ENCODE measurements at regions not wholly inside any gene's neighbourhood (a gene's known extent, or its start where the extent isn't known, plus 50 kb on each side); places are given as distances from the start of the nearest gene placed in this dataset.

GRCh38 chr4:14792702-14793227 is 209.5 kb upstream of the CPEB2 start:
- peaks cover 10% of the 10 kb centered on the region for H3K9me3 Mint-ChIP-seq
- H3K27ac Mint-ChIP-seq (ENCODE audit: low read depth) = no peak overlapping the region
- no peaks in the 10 kb centered on the region for H3K36me3 Mint-ChIP-seq (ENCODE audit: insufficient read depth)
- H3K4me3 Mint-ChIP-seq = no peak overlapping the region
- ATAC-seq (replicated peaks; ENCODE audit: extremely low read depth, poor library complexity, severe bottlenecking) (no peak), DNase-seq (ENCODE audit: low spot score in 2 of 2) (no peak)
- H3K4me1 Mint-ChIP-seq = no peaks in the 10 kb centered on the region
- H3K27me3 Mint-ChIP-seq = peaks cover 39% of the 10 kb centered on the region

DNA sequence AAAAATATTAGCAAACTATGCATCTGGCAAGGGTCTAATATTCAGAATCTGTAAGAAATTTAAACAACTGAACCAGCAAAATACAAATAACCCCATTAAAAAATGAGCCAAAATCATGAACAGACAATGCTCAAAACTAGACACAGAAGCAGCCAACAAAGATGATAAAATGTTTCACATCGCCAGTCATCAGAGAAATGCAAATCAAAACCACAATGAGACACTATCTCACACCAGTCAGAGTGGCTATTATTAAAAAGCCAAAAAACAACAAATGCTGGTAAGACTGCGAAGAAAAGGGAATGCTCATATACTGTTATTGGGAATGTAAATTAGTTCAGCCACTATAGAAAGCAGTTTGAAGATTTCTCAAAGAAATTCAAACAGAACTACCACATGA is 201.3 kb upstream of the CPEB2 start:
- H3K27ac Mint-ChIP-seq (ENCODE audit: low read depth) = no peak overlapping the region
- no peak overlapping the region for H3K4me3 Mint-ChIP-seq
- DNase-seq (ENCODE audit: low spot score in 2 of 2) = no peak
- peaks cover 11% of the 10 kb centered on the region for H3K9me3 Mint-ChIP-seq
- no peaks in the 10 kb centered on the region for H3K4me1 Mint-ChIP-seq
- H3K36me3 Mint-ChIP-seq (ENCODE audit: insufficient read depth) = no peaks in the 10 kb centered on the region
- no peak for ATAC-seq (replicated peaks; ENCODE audit: extremely low read depth, poor library complexity, severe bottlenecking)
- H3K27me3 Mint-ChIP-seq = peaks cover 29% of the 10 kb centered on the region

DNA sequence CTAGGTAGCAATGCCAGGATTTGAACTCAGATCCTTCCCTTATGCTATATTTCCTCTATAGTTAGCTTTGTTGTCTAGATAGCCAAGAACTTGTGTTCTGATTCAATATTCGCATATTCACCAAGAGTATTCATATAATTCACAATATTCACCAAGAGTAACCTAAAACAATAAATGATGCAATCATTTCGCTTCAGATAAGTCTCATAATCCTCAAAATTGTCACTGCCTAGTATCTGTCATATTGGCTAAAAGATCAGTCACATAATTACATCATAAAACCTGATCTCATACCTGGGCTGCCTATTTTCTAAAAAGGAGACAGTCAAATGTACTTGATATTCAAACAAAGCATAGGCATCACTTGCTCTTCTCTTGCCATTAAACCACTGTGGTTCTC is 199.7 kb upstream of the CPEB2 start:
- Mint-ChIP-seq H3K4me3 (no peak overlapping the region), H3K27ac (ENCODE audit: low read depth) (no peak overlapping the region), H3K4me1 (no peaks in the 10 kb centered on the region), H3K9me3 (peaks cover 6% of the 10 kb centered on the region), H3K27me3 (peaks cover 29% of the 10 kb centered on the region), H3K36me3 (ENCODE audit: insufficient read depth) (no peaks in the 10 kb centered on the region)
- ATAC-seq (replicated peaks; ENCODE audit: extremely low read depth, poor library complexity, severe bottlenecking) (no peak), DNase-seq (ENCODE audit: low spot score in 2 of 2) (no peak)

DNA sequence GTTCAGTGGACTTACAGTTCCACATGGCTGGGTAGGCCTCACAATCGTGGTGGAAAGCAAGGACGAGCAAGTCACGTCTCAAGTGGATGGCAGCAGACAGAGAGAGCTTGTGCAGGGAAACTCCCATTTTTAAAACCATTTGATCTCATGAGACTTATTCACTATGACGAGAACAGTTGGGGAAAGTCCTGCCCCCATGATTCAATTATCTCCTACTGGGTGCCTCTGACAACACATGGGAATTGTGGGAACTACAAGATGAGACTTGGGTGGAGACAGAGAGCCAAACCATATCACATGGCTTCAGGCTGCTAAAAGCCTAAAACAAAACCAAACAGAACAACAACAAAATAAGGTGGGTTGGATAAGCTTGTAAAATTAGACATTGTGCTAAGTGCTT is 194.4 kb upstream of the CPEB2 start:
- no peak for DNase-seq (ENCODE audit: low spot score in 2 of 2)
- H3K9me3 Mint-ChIP-seq = no peaks in the 10 kb centered on the region
- no peak overlapping the region for H3K4me3 Mint-ChIP-seq
- H3K27me3 Mint-ChIP-seq = peaks cover 28% of the 10 kb centered on the region
- no peaks in the 10 kb centered on the region for H3K4me1 Mint-ChIP-seq
- no peaks in the 10 kb centered on the region for H3K36me3 Mint-ChIP-seq (ENCODE audit: insufficient read depth)
- ATAC-seq (replicated peaks; ENCODE audit: extremely low read depth, poor library complexity, severe bottlenecking) = no peak
- H3K27ac Mint-ChIP-seq (ENCODE audit: low read depth) = no peak overlapping the region

DNA sequence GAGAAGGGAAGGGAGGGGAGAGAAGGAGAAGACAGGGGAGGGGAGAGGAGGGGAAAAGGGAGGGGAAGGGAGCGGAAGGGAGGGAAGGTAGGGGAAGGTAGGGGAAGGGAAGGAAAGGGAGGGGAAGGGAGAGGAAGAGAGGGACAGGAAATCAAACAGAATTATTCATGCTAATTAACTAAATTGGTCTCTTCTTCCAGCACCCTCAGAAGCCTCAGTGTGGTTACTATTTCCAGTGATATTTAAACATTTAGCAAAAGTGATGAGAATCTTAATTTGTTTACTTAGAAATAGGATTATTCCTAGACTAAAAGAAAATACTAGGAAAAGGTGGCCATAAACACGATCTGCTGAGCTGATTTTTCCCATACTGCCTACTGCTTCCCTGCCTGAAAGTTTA is 193.1 kb upstream of the CPEB2 start:
- no peak overlapping the region for H3K27ac Mint-ChIP-seq (ENCODE audit: low read depth)

GRCh38 chr4:14810121-14810520 is 192.2 kb upstream of the CPEB2 start:
- Mint-ChIP-seq H3K4me1 (no peaks in the 10 kb centered on the region), H3K36me3 (ENCODE audit: insufficient read depth) (no peaks in the 10 kb centered on the region), H3K4me3 (no peak overlapping the region), H3K27ac (ENCODE audit: low read depth) (no peak overlapping the region), H3K27me3 (peaks cover 18% of the 10 kb centered on the region), H3K9me3 (no peaks in the 10 kb centered on the region)
- no peak for ATAC-seq (replicated peaks; ENCODE audit: extremely low read depth, poor library complexity, severe bottlenecking)
- DNase-seq (ENCODE audit: low spot score in 2 of 2) = no peak

More for the DNA sequence above, 193.1 kb upstream of the CPEB2 start:
- no peaks in the 10 kb centered on the region for H3K9me3 Mint-ChIP-seq
- H3K36me3 Mint-ChIP-seq (ENCODE audit: insufficient read depth) = no peaks in the 10 kb centered on the region
- DNase-seq (ENCODE audit: low spot score in 2 of 2) (no peak), ATAC-seq (replicated peaks; ENCODE audit: extremely low read depth, poor library complexity, severe bottlenecking) (no peak)
- H3K4me1 Mint-ChIP-seq = no peaks in the 10 kb centered on the region
- H3K27me3 Mint-ChIP-seq = peaks cover 26% of the 10 kb centered on the region
- H3K4me3 Mint-ChIP-seq = no peak overlapping the region

DNA sequence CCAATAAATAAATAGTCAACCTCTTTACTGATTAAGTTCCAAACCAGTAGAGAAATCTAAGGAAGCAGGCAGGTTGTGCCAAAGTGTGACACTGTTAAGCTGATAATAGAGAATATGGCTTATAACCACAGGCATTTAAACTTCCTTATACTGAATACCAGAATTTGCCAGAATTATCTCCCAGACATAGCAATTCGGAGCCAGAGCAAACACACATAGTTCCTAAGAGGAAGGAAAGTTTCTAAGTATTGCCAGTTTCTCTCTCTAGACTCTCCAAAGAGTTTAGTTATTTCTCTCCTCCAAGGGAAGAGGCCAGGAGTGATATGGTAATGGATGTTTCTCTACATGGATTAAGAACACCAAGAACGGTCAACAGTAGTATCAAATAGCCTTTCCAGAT is 191.7 kb upstream of the CPEB2 start:
- ATAC-seq (replicated peaks; ENCODE audit: extremely low read depth, poor library complexity, severe bottlenecking) (no peak), DNase-seq (ENCODE audit: low spot score in 2 of 2) (no peak)
- Mint-ChIP-seq H3K4me1 (no peaks in the 10 kb centered on the region), H3K27me3 (peaks cover 18% of the 10 kb centered on the region), H3K36me3 (ENCODE audit: insufficient read depth) (no peaks in the 10 kb centered on the region), H3K4me3 (no peak overlapping the region), H3K27ac (ENCODE audit: low read depth) (no peak overlapping the region), H3K9me3 (no peaks in the 10 kb centered on the region)

- H3K4me1 Mint-ChIP-seq = no peaks in the 10 kb centered on the region
- H3K27me3 Mint-ChIP-seq = peaks cover 18% of the 10 kb centered on the region
- H3K36me3 Mint-ChIP-seq (ENCODE audit: insufficient read depth) = no peaks in the 10 kb centered on the region
- DNase-seq (ENCODE audit: low spot score in 2 of 2) (no peak), ATAC-seq (replicated peaks; ENCODE audit: extremely low read depth, poor library complexity, severe bottlenecking) (no peak)
- no peak overlapping the region for H3K27ac Mint-ChIP-seq (ENCODE audit: low read depth)
- H3K4me3 Mint-ChIP-seq = no peak overlapping the region
- no peaks in the 10 kb centered on the region for H3K9me3 Mint-ChIP-seq
These were observed 190.2 kb upstream of the CPEB2 start for GRCh38 chr4:14812101-14812500.

- Mint-ChIP-seq H3K4me1 (no peaks in the 10 kb centered on the region), H3K27ac (ENCODE audit: low read depth) (no peak overlapping the region), H3K4me3 (no peak overlapping the region), H3K9me3 (no peaks in the 10 kb centered on the region), H3K36me3 (ENCODE audit: insufficient read depth) (no peaks in the 10 kb centered on the region), H3K27me3 (peaks cover 10% of the 10 kb centered on the region)
- DNase-seq (ENCODE audit: low spot score in 2 of 2) (no peak), ATAC-seq (replicated peaks; ENCODE audit: extremely low read depth, poor library complexity, severe bottlenecking) (no peak)
These were observed 185.5 kb upstream of the CPEB2 start for GRCh38 chr4:14816623-14817261.

- no peaks in the 10 kb centered on the region for H3K4me1 Mint-ChIP-seq
- H3K4me3 Mint-ChIP-seq = no peak overlapping the region
- H3K27me3 Mint-ChIP-seq = peaks cover 19% of the 10 kb centered on the region
- H3K9me3 Mint-ChIP-seq = no peaks in the 10 kb centered on the region
- H3K36me3 Mint-ChIP-seq (ENCODE audit: insufficient read depth) = no peaks in the 10 kb centered on the region
- ATAC-seq (replicated peaks; ENCODE audit: extremely low read depth, poor library complexity, severe bottlenecking) = no peak
- H3K27ac Mint-ChIP-seq (ENCODE audit: low read depth) = no peak overlapping the region
- DNase-seq (ENCODE audit: low spot score in 2 of 2) = no peak
These were observed 178.1 kb upstream of the CPEB2 start for GRCh38 chr4:14824189-14824588.

DNA sequence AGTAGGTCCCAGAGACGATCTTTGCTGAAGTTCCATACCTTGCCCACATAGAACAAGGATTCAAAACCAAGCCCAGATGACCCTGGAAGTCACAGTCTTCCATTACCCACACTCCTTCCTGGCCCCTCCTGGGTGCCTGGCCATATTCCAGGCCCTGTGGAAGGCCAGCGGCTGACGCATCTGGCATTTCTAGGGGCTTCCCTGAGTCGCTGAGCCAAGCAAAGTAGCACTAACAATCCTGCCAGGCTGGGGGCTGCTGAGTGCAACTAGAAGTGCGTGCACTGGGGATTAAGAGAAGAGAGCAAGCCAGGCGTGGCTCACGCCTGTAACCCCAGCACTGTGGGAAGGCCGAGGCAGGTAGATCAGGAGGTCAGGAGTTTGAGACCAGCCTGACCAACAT is 175.2 kb upstream of the CPEB2 start:
- no peaks in the 10 kb centered on the region for H3K4me1 Mint-ChIP-seq
- H3K27me3 Mint-ChIP-seq = peaks cover 19% of the 10 kb centered on the region
- no peak for DNase-seq (ENCODE audit: low spot score in 2 of 2)
- no peak for ATAC-seq (replicated peaks; ENCODE audit: extremely low read depth, poor library complexity, severe bottlenecking)
- H3K4me3 Mint-ChIP-seq = no peak overlapping the region
- H3K9me3 Mint-ChIP-seq = no peaks in the 10 kb centered on the region
- no peak overlapping the region for H3K27ac Mint-ChIP-seq (ENCODE audit: low read depth)
- no peaks in the 10 kb centered on the region for H3K36me3 Mint-ChIP-seq (ENCODE audit: insufficient read depth)

- H3K36me3 Mint-ChIP-seq (ENCODE audit: insufficient read depth) = no peaks in the 10 kb centered on the region
- DNase-seq (ENCODE audit: low spot score in 2 of 2) (no peak), ATAC-seq (replicated peaks; ENCODE audit: extremely low read depth, poor library complexity, severe bottlenecking) (no peak)
- H3K27me3 Mint-ChIP-seq = peaks cover 8% of the 10 kb centered on the region
- no peak overlapping the region for H3K27ac Mint-ChIP-seq (ENCODE audit: low read depth)
- no peaks in the 10 kb centered on the region for H3K4me1 Mint-ChIP-seq
- no peaks in the 10 kb centered on the region for H3K9me3 Mint-ChIP-seq
- H3K4me3 Mint-ChIP-seq = no peak overlapping the region
These were observed 172.5 kb upstream of the CPEB2 start for GRCh38 chr4:14829795-14830194.

DNA sequence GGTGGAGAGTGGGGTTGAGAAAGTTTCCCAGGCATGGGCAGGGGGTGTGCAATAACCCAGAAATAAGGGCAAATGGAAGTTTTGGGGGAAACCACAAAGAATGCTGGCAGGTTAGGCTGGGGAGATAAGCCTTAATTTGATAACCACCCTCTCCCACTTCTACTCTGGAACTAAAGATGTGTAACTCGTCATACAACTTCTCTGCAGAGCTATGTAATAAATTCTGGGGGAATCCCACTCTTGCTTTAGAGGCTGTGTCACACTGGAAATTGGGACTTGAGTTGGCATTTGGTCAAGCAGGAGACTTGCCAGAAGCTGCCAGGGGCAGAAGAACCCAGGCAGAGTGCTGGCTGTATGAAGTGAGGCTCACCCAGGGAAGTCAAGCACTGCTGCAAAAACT is 170.9 kb upstream of the CPEB2 start:
- DNase-seq (ENCODE audit: low spot score in 2 of 2) (no peak), ATAC-seq (replicated peaks; ENCODE audit: extremely low read depth, poor library complexity, severe bottlenecking) (no peak)
- Mint-ChIP-seq H3K4me3 (no peak overlapping the region), H3K4me1 (no peaks in the 10 kb centered on the region), H3K27ac (ENCODE audit: low read depth) (no peak overlapping the region), H3K9me3 (no peaks in the 10 kb centered on the region), H3K36me3 (ENCODE audit: insufficient read depth) (no peaks in the 10 kb centered on the region), H3K27me3 (peaks cover 8% of the 10 kb centered on the region)

Data from central memory CD8-positive, alpha-beta T cell (primary cell).